GM12874 (cell line): ENCODE measurements at regions not wholly inside any gene's neighbourhood (a gene's known extent, or its start where the extent isn't known, plus 50 kb on each side); places are given as distances from the start of the nearest gene placed in this dataset.

Experiments used
- CTCF ChIP-seq: IDR thresholded peaks from 2 replicates; pipeline ENCODE4 v1.5.1; 2011; ENCODE audit warnings: low read depth, mild to moderate bottlenecking, control low read depth, low read length, moderate library complexity; ENCODE audit not compliant: insufficient read depth

GRCh38 chr12:77324416-77324762, 259.0 kb upstream of the E2F7 start:
- no peak for TF ChIP-seq CTCF

GRCh38 chr12:77323788-77324415, 258.5 kb upstream of the E2F7 start:
- no peak for TF ChIP-seq CTCF

GRCh38 chr12:77319166-77319565, 253.8 kb upstream of the E2F7 start:
- TF ChIP-seq CTCF, result no peak

- TF ChIP-seq CTCF, result no peak
Measured at GRCh38 chr12:77315407-77315806, 250.0 kb upstream of the E2F7 start.

- no peak for TF ChIP-seq CTCF
Measured at GRCh38 chr12:77314378-77315052, 249.1 kb upstream of the E2F7 start.

GRCh38 chr12:77308056-77308455, 242.7 kb upstream of the E2F7 start:
- TF ChIP-seq CTCF, result no peak

- no peak for TF ChIP-seq CTCF
Measured at GRCh38 chr12:77300811-77301210, 235.4 kb upstream of the E2F7 start.
